HG03342 (cell line): ENCODE measurements at regions not wholly inside any gene's neighbourhood (a gene's known extent, or its start where the extent isn't known, plus 50 kb on each side); places are given as distances from the start of the nearest gene placed in this dataset.
"Not testable (repeated sequence)": the region's sequence is repeated elsewhere in the genome, so short reads cannot be mapped to it uniquely, and the experiment has no call there.

Experiments
- ATAC-seq: cut with Tn5 transposase; IDR thresholded peaks from one replicate; pipeline ENCODE4 v1.9.1; 2021; ENCODE audit warnings: mild to moderate bottlenecking, moderate library complexity; ENCODE audit not compliant: unreplicated experiment

DNA sequence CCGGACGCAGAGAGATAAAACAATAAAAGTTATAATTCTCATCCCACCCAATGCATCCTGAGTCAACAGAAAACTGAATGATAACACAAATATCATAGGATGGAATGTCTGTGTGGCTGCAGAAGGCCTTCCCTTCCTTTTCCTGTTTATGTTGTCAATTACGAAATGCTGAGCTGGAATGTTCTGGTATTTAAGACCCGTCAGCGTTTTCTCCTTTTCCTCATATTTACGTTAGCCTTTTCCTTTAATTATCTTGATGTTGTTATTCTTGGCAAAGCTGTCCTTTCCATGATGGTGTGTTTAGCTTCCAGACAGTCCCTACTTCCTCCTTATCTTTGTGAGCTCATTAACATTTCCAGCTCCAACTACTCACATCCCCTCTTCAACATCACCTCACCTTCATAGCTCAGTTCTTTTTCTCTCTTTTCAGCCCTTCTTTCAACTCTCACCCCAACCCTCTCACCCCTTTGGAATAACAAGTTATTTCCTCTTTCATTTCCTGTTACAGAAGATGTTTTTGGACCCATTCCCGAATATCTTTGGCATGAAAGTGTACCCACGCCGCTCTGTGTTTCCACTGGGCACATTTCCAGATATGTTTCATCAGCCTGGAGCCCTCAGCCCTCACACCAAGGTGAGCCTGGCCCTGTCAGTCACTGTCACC is 221.6 kb downstream of the NR2F1-AS1 start:
- no peak for ATAC-seq

GRCh38 chr5:93358176-93358575 is 222.8 kb downstream of the NR2F1-AS1 start:
- no peak for ATAC-seq

- ATAC-seq, result no peak
These were observed 223.3 kb downstream of the NR2F1-AS1 start for GRCh38 chr5:93357686-93358085.

DNA sequence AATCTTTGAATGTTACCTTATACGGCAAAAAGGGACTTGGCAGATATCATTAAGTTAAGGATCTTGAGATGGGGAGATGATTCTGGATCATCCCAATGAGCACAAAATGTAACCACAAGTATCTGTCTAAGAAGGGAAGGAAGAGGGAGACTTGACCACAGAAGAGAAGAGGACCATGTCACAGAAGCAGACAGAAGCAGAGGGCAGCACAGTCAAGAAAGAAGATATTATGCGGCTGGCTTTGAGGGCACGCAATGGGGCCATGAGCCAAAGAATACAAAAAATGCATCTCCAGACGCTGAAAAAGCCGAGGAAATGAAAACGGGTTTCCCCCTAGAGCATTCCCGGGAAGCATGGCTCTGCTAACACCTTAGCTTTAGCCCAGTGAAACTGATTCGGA is 225.3 kb downstream of the NR2F1-AS1 start:
- ATAC-seq, result no peak

- ATAC-seq, result no peak
These were observed 228.8 kb downstream of the NR2F1-AS1 start for GRCh38 chr5:93352186-93352585.

DNA sequence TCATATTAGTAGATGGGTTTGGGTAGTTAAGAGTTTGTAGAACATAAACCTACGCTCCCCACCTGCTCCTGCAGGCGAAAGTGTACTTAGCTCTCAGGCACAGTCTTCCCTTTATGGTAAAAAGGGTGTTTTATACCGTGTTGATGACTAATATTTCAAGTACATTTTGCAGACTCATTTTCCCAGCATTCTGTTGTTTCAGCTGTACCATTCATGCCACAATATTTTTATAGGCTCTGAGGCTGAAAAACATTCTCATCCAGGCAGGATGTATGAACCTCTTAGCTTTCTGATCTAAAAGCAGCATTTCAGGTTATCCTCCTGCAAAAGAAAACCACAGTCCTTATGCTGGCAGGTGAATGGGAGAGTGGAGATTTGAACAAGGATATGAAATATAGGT is 231.4 kb downstream of the NR2F1-AS1 start:
- ATAC-seq, result no peak

GRCh38 chr5:93348231-93348630 is 232.8 kb downstream of the NR2F1-AS1 start:
- no peak for ATAC-seq

GRCh38 chr5:93346850-93347249 is 234.2 kb downstream of the NR2F1-AS1 start:
- ATAC-seq, result not testable (repeated sequence)

GRCh38 chr5:93346301-93346700 is 234.7 kb downstream of the NR2F1-AS1 start:
- no peak for ATAC-seq

DNA sequence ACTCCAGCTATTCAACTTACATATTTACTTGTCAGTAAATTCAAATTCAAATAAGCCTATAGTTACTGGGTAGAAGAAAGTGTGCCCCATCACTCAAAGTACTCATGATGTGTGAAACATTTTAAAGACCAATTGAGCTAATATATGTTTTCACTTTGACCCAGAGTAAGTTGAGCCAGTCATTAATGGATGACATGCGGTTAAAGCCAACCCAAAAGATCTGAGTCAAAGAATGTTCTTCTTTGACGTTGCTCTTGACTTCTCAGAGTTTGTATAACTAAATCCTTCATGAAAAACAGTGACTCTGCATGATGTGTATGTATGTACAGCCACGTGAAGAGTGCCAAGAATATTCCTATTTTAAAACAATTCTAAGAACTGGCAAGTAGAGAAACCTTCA is 237.4 kb downstream of the NR2F1-AS1 start:
- ATAC-seq, result peak; percentile 42

DNA sequence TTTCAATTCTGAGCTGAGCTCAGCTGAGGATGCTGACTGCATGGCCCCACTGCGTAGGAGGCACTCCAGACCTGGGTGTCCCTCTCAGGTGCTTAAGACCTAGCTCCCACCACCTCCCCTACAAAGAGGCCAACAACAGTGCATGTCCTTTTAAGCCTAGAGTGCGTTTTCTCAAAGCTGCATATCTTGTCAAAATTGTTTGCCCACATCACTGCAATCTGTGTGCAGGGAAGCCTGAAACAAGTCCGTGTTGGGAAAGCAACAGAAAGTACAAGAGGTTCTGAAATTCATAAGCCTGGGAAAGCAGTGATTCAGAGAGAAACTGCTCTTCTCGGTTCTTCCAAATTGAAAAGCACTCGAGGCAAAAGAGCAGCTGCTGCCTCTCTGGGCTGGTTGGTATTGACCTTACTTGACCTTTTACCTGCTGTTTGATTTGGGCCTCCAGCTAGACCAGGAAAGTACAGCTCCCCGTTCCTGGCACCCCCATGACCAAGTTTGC is 238.4 kb downstream of the NR2F1-AS1 start:
- ATAC-seq, result peak; percentile 56

DNA sequence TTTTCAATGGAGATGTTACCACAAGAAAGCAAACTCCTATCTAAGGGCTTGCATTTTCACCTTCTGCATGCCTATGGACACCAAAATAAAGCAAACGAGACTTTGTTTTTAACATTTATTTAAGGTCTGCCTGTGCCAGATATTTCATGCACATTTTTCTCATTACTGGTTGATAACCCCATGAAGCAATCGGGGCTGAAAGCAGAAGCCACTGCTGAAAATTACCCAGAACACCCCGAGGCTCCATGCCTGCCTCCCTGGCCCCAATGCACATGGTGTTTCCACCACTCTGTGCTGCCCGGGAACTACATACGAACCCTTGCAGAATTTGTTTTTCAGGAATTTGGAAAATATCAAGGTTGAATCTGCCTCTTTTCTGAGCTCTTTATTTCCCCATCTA is 240.1 kb downstream of the NR2F1-AS1 start:
- no peak for ATAC-seq

DNA sequence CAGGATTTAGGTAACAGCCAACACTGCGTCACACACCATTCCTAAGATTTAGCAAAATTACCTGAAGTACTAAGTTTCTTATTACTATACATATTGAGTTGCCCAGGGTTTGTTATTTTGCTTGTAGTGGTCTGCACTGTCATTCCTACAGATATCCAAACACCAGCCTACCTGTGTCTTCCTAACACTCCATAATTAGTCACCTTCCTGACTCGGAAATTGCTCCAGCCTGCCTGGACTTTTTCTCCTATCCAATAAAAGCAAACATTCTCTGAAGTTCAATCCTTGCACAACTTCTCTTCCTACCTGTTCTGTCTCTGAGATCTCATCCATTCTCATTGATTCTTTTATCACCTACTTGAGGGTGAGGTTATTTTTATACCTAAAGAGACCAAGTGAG is 243.9 kb downstream of the NR2F1-AS1 start:
- no peak for ATAC-seq

- no peak for ATAC-seq
These were observed 244.5 kb downstream of the NR2F1-AS1 start for GRCh38 chr5:93336330-93337110.

DNA sequence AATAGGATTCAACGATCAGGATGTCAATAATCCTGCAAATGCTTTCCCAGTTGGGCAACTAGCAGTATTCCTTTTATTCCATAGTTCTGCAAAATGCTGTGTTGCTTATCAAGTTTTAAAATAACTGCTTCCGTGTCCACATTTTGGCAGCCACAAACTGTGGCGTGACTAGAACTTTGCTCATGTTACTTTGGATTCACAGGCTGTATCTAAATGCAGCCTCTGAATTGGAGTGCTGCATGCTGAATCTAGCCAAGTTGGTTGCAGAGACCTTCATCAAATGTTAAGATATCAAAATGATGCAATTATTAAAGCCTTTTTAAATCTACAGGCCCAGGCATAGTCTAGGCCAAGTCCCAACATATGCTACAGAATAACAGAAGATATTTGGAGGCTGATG is 249.2 kb downstream of the NR2F1-AS1 start:
- no peak for ATAC-seq

- no peak for ATAC-seq
These were observed 249.8 kb downstream of the NR2F1-AS1 start for GRCh38 chr5:93331241-93331640.

GRCh38 chr5:93330506-93330905 is 250.5 kb downstream of the NR2F1-AS1 start:
- ATAC-seq, result no peak

- no peak for ATAC-seq
These were observed 251.3 kb downstream of the NR2F1-AS1 start for GRCh38 chr5:93329756-93330155.

DNA sequence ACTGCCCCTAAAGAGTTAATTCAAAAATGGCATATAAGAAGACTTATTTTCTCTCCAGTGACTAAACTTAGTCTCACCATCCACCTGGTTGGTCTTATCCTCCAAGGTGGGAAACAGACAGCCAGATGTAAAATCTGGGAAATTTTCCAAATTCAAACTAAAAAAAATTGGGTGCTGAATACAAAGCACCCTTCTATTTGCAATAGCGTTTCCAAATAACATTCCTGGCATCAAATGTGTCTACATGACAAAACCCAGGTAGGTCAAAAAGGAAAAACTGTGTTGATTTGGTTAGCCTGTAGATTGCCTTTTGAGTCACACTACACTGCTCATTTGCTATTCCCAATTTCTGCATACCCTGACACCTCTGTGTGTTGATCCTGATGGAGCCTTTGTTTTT is 252.2 kb downstream of the NR2F1-AS1 start:
- ATAC-seq, result no peak

GRCh38 chr5:93327605-93328004 is 253.4 kb downstream of the NR2F1-AS1 start:
- no peak for ATAC-seq

GRCh38 chr5:93325946-93326345 is 255.1 kb downstream of the NR2F1-AS1 start:
- no peak for ATAC-seq
